ENCODE measurements at regions not wholly inside any gene's neighbourhood (a gene's known extent, or its start where the extent isn't known, plus 50 kb on each side); places are given as distances from the start of the nearest gene placed in this dataset.
"Not testable (repeated sequence)": the region's sequence is repeated elsewhere in the genome, so short reads cannot be mapped to it uniquely, and the experiment has no call there.

DNA sequence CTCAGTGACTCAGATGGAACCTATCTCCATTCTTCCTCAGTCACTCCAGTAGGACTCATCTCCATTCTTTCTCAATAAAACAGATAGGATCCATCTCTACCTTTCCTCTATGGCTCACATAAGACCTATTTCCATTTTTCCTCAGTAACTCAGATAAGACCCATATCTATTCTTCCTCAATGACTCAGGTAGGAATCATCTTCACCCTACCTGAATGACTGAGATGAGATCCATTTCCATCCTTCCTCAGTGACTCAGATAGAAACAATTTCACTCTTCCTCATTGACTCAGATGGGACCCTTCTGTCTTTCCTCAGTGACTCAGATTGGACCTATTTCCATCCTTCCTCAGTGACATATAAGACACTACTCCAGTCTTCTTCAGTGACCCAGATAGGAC lies 165.1 kb downstream of the FBXO4 start:
- DNase-seq = no peak

DNA sequence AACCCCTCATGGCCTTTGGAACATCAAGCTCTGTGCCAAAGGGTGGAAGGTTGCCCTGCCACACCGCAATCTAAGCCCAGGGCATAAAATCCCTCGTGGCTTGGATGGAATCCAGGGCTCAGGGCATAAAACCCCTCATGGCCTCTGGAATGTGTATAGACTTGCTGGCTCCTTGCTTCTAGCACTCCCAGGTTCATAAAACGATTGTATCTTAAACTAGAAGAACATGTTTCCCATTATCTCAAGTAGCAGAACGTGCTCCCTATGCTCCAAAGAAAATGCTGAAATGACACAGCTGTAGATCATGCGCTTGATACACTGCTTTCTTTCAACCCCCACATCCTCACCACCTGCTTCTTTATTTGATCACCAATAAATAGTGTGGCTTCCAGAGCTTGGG lies 174.8 kb downstream of the FBXO4 start:
- DNase-seq = not testable (repeated sequence)

DNA sequence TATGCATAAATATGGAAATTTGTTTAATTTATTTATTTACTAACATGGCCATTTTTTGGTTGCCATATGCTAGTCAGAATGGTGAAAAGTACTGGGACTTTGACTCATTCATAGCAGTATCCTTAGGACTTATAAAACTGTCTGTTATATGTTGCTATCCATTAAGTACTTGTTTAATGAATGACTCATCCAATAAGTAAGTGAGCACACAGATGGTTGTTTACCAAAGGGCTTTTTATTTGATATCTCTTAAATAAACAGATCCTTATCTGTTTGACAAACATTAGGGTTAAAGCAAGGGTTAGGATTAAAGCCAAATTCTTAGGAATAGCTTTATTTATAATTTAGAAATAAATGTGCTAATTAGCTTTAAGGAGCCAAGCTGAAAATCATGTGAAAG lies 183.4 kb downstream of the FBXO4 start:
- no peak for DNase-seq

DNA sequence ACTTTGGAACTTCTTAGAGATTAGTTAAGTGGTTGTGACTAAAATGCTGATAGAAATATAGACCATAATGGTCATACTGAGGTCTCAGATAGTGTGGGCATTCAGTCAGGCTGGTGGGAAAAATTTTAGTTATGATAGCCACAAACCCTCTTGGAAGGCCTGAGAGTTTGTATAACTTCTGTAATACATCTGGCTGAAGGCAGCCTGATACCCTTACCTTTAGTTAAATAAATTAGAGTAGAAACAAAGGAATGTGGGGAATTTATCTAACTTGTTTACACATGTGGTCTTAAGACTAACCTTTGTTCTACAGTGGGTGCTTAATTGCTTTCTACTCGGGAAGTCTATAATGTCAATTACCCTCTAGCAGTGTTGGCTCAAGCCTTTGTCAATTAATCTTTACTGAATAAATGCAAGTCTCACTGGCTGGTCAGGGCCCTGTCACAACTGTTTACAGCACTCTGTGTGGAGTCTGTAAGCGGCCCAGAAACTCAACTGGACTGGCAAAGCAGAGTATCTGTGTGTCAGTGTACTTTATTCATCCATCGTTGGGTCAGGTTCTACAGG lies 184.0 kb downstream of the FBXO4 start:
- no peak for DNase-seq

DNA sequence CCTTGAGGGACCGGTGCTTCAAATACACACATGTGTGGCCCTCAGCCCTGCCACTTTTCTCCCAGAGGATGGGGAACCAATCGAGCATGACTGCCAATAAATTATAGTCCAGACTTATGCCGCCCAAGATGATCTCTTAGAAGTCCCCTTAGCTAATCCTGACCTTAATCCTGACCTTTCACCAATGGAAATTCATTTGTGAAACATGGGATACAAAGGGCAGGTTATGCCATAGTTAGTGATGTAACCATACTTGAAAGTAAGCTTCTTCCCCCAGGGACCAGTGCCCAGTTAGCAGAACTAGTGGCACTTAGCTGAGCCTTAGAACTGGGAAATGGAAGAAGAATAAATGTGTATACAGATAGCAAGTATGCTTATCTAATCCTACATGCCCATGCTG lies 190.6 kb downstream of the FBXO4 start:
- not testable (repeated sequence) for DNase-seq

GRCh38 chr5:42120070-42120469 lies 195.0 kb downstream of the FBXO4 start:
- DNase-seq = no peak

DNA sequence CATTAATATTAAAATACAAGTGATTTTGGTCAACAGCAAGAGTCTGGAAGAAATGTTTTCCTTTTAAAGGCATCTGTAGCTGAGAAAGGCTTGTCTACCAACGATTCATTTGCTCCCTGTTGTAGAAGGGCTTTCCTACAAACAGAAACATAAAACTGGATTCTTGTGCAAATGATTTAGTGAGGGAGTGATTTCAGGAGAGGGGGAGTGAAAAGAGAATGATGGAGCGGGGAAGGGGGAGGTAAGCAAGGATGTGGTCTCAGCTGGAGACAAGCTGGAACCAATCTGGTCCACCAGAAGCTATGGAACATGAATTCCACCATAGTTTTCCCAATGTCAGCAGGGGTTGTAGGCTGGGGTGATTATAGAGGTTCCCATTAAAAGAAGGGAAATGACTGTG lies 196.3 kb downstream of the FBXO4 start:
- no peak for DNase-seq

- no peak for DNase-seq
Observed at GRCh38 chr5:42131081-42131480, 206.0 kb downstream of the FBXO4 start.

GRCh38 chr5:42143361-42143760 lies 218.3 kb downstream of the FBXO4 start:
- no peak for DNase-seq

- no peak for DNase-seq
Observed at GRCh38 chr5:42148813-42149212, 223.7 kb downstream of the FBXO4 start.

GRCh38 chr5:42157215-42157614 lies 232.1 kb downstream of the FBXO4 start:
- no peak for DNase-seq

- DNase-seq = no peak
Observed at GRCh38 chr5:42163083-42163482, 238.0 kb downstream of the FBXO4 start.

DNA sequence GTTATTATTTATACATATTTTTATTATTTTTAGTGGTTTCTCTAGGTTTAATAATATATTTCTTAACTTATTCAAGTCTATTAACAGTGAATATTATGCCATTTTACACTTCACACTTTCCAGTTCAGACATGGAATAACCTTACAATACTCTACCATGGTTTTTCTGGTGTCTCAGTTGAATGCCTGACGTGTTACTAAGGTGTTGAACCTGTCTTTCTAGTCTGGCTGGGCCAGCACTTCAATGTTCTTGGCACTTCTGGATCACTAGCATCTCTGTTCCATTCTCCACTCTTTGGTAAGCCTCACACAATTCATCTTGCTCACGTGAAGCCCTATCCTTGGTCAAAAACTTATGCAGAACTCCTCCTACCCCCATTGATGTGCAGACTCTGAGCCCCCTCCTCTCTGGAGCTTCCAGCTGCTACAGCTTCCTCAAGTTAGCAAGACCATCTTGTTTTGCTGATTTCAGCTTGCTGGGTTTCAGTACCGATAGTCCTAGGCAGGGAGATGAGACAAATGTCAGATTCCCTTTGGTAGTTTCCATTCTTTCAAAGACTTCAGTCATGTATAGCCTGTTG lies 243.1 kb downstream of the FBXO4 start:
- no peak for DNase-seq

DNA sequence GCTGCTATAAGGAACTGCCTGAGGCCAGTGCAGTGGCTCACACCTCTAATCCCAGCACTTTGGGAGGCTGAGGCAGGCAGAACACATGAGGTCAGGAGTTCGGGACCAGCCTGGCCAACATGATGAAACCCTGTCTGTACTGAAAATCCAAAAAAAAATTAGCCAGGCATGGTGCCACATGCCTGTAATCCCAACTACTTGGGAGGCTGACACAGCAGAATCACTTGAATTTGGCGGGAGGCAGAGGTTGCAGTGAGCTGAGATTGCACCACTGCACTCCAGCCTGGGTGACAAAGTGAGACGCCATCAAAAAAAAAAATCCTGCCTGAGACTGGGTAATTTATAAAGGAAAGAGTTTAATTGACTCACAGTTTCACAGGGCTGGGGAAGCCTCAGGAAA lies 247.1 kb upstream of the GHR start:
- DNase-seq = not testable (repeated sequence)

DNA sequence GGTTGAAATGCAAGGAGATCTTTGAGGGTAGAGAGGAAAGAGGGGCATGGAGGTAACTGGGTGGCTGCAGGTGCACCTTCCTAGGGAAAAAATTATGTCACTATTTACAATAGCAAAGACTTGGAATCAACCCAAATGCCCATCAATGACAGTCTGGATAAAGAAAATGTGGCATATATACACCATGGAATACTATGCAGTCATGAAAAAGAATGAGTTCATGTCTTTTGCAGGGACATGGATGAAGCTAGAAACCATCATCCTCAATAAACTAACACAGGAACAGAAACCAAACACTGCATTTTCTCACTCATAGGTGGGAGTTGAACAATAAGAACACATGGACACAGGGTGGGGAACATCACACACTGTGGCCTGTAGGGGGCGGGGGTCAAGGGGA lies 243.4 kb upstream of the GHR start:
- DNase-seq = not testable (repeated sequence)

GRCh38 chr5:42216904-42217303 lies 206.3 kb upstream of the GHR start:
- no peak for DNase-seq

GRCh38 chr5:42217791-42218190 lies 205.4 kb upstream of the GHR start:
- DNase-seq = no peak

GRCh38 chr5:42225009-42225408 lies 198.2 kb upstream of the GHR start:
- DNase-seq = no peak

DNA sequence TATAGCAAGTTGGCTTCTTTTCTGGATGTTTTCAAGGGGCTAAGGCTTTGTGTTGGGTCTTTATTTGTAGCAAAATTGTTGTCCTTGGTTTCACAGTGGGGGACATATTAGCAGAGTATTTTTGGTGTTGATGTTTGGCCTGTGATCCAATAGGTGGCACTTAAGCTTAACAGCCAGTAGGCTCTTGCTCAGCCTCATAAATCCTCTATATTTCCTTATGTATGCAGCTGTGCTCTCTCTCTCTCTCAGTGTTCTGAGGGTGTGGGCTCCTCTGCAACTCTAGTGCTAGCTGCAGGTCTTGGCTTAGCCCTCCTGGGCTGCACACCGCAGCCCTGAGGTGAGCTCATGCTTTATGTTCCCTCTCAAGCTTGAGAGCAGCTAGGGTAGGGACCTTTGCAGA lies 195.0 kb upstream of the GHR start:
- DNase-seq = no peak

GRCh38 chr5:42230839-42231238 lies 192.4 kb upstream of the GHR start:
- no peak for DNase-seq

GRCh38 chr5:42235241-42235640 lies 188.0 kb upstream of the GHR start:
- no peak for DNase-seq

DNA sequence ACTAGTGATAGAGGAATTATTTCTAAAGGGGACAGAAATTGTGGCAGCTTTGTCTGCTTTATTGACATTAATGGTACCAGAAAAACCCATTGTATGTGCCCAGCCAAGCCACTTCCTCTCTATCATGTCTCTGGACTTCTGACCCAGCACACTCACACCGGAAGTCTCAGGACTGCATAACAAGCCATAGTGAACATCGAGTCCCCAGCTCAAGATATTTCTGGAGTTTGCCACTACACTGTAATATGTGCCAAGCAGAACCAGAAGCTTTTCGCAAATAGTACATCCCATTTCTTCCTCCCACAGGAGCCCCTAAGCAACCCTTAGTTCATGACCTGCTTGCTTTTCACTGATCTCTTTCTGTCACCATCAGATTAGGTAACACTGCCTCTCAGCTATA lies 187.4 kb upstream of the GHR start:
- no peak for DNase-seq

- DNase-seq = no peak
Observed at GRCh38 chr5:42241636-42242035, 181.6 kb upstream of the GHR start.

- no peak for DNase-seq
Observed at GRCh38 chr5:42242210-42242609, 181.0 kb upstream of the GHR start.

- DNase-seq = no peak
Observed at GRCh38 chr5:42242881-42243485, 180.3 kb upstream of the GHR start.

Measured in suppressor macrophage treated with lipopolysaccharide for 4 hours (primary cell).